GM23338 (cell line): ENCODE measurements at regions not wholly inside any gene's neighbourhood (a gene's known extent, or its start where the extent isn't known, plus 50 kb on each side); places are given as distances from the start of the nearest gene placed in this dataset.

ENCODE experiments used
- CREB1 ChIP-seq: fragments of 250-450 bp; sonication (Bioruptor Pico); IDR thresholded peaks from 2 replicates; pipeline ENCODE4 v1.5.0; 2020; ENCODE audit warnings: low read depth, mild to moderate bottlenecking, moderate library complexity
- CTCF ChIP-seq, 2 experiments: fragments of 200-600 bp in 1 of 2; sonication (generic) in 1 of 2; conservative IDR thresholded peaks; 2 replicates each; pipeline versions ENCODE4 v1.5.1 to v1.6.1; 2016 to 2017; ENCODE audit warnings: antibody characterized with exemption in 2 of 2, low read depth in 2 of 2, mild to moderate bottlenecking in 2 of 2, moderate library complexity in 1 of 2
- ETS1 ChIP-seq: IDR thresholded peaks from 2 replicates; pipeline ENCODE4 v1.6.1; 2016; ENCODE audit warnings: antibody characterized with exemption
- EZH2 ChIP-seq: fragments of 200-600 bp; sonication (generic); IDR thresholded peaks from one replicate; pipeline ENCODE4 v1.8.0; 2017; ENCODE audit warnings: antibody characterized with exemption, mild to moderate bottlenecking, low read depth; ENCODE audit not compliant: unreplicated experiment
- EZH2phosphoT487 ChIP-seq: fragments of 200-600 bp; sonication (generic); IDR thresholded peaks from one replicate; pipeline ENCODE4 v1.8.1; 2018; ENCODE audit warnings: antibody characterized with exemption; ENCODE audit not compliant: unreplicated experiment
- JUNB ChIP-seq: IDR thresholded peaks from one replicate; pipeline ENCODE4 v1.6.1; 2016; ENCODE audit warnings: antibody characterized with exemption; ENCODE audit not compliant: unreplicated experiment
- POLR2AphosphoS5 ChIP-seq: IDR thresholded peaks from 2 replicates; pipeline ENCODE4 v1.6.1; 2016; ENCODE audit warnings: antibody characterized with exemption, low read depth
- REST ChIP-seq: IDR thresholded peaks from one replicate; pipeline ENCODE4 v1.6.1; 2018; ENCODE audit warnings: antibody characterized with exemption; ENCODE audit not compliant: unreplicated experiment
- STAT1 ChIP-seq: IDR thresholded peaks from one replicate; pipeline ENCODE4 v1.6.1; 2016; ENCODE audit warnings: antibody characterized with exemption; ENCODE audit not compliant: unreplicated experiment
- ZNF114 ChIP-seq: fragments of 250-450 bp; sonication (Bioruptor Pico); IDR thresholded peaks from 2 replicates; pipeline ENCODE4 v1.5.0; 2020; ENCODE audit warnings: mild to moderate bottlenecking, moderate library complexity

GRCh38 chr3:67854663-67855062 lies 200.3 kb upstream of the SUCLG2 start:
- TF ChIP-seq CTCF (conservative IDR thresholded peaks at IDR 0.05; ENCODE audit: low read depth in 2 of 2) (no peak), EZH2phosphoT487 (no peak), EZH2 (no peak), JUNB (no peak), POLR2AphosphoS5 (no peak), STAT1 (no peak), REST (no peak), ZNF114 (CRISPR knock-in tag) (no peak), CREB1 (no peak), ETS1 (no peak)
